ENCODE measurements at regions not wholly inside any gene's neighbourhood (a gene's known extent, or its start where the extent isn't known, plus 50 kb on each side); places are given as distances from the start of the nearest gene placed in this dataset.

- no peak for TF ChIP-seq CTCF (IDR thresholded peaks at IDR 0.05; ENCODE audit: low read length)
- no peak for TF ChIP-seq EZH2 (IDR thresholded peaks at IDR 0.05; ENCODE audit: borderline replicate concordance, low read length)
Measured at GRCh38 chr14:82230748-82231147, 697.1 kb upstream of the SEL1L start.
